COLO668 (cell line): ENCODE measurements at regions not wholly inside any gene's neighbourhood (a gene's known extent, or its start where the extent isn't known, plus 50 kb on each side); places are given as distances from the start of the nearest gene placed in this dataset.

Source experiments
- DNase-seq: peaks from one replicate; lab custom pipeline; 2025; ENCODE audit not compliant: unreplicated experiment; lab: John Stamatoyannopoulos, UW

GRCh38 chrX:4932790-4933189, 1219.3 kb upstream of the PRKX start:
- DNase-seq = no peak

DNA sequence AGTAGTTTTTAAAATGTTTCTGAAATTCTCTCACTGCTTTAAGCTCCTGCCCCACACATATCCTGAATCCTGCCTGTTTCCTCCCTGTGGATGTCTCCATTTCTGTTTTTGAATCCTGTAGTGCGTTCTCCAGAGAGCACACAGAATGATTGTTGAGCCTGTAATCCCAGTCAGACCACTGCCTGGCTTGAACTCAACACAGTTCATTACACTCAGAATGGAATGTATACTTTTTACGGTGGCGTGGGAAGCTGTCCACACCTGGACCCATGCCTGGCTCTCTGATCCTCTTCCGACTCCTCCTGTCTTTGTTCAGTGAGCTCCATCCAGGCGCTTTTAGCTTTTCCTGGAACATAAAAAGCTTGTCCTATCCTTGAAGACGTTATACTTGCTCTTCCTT, 1217.0 kb upstream of the PRKX start:
- no peak for DNase-seq

- no peak for DNase-seq
Observed at GRCh38 chrX:4925911-4926310, 1212.5 kb upstream of the PRKX start.

GRCh38 chrX:4909348-4909747, 1195.9 kb upstream of the PRKX start:
- no peak for DNase-seq

GRCh38 chrX:4905576-4905975, 1192.1 kb upstream of the PRKX start:
- no peak for DNase-seq

DNA sequence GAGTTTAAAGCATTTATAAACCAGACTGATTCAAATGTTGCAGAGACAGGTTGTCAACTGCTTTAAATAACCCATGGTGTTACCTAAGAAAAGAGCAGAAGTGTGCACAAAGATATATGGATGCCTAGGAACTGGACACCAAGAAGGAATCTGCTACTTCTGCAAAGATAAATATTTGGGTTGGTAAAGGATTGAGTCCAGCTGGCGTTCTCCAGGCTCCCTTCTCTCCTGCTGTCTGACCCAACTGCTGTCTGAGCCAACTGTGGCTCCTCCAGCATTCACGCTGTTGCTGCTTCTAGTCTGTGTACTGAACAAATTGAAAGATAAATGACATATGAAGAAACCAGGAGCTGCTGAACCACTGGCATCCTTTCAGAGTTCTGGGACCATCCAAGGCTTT, 1167.8 kb upstream of the PRKX start:
- no peak for DNase-seq

- DNase-seq = no peak
Observed at GRCh38 chrX:4878640-4879039, 1165.2 kb upstream of the PRKX start.

DNA sequence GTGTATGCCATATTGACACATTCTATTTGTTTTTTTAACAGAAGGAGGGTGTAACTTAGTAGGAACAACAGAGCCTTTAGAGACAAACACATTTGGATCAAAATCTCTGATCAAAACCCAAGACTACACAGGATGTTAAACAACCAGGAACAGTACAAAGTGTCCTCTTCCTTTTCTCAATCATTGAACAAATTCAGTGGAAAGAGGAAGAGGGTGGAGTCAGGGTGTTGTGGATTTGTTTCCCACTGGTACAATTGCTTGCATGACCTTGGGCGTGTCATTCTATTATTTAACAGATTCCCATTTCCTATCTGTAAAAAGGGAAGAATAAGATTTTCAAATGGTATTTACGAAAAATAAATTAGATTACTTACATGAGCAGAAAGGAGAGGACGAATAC, 1162.8 kb upstream of the PRKX start:
- DNase-seq = no peak

DNA sequence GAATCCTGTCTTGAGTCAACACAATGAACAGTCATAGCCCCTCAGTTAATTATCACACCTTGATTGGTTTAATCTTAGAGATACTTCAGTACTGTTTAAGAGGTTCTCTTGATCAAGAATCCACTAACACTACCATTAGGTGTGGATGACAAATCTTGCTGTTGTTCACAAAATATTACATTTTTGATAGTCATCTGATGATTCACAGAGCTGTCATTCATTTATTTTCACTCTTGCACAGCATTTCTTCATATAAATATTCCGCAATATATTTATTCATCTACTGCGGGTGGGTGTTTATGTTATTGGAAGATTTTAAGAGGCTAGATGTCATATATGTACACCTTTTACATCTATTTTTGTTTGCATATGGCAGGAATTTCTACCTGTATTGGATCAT, 1138.1 kb upstream of the PRKX start:
- no peak for DNase-seq

- no peak for DNase-seq
Observed at GRCh38 chrX:4850312-4850711, 1136.9 kb upstream of the PRKX start.

DNA sequence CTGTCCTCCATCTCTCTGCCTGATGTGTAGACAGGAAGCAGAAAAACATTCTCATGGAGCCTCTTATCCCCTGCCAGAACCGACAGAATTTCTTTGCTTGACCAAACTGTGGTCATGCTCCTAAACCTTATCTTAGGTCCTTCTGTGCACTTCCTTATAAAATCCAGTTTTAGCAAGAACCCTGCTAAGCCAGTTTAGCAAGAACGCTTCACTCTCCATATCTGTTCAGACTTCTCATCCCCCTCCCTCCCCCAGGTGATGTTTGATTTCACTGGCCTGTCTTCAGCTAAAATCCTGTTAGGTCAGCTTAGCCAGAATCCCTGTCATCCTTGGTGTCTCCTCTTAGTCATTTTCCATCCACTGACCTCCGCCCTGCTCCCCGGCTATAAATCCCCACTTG, 1130.9 kb upstream of the PRKX start:
- DNase-seq = no peak

DNA sequence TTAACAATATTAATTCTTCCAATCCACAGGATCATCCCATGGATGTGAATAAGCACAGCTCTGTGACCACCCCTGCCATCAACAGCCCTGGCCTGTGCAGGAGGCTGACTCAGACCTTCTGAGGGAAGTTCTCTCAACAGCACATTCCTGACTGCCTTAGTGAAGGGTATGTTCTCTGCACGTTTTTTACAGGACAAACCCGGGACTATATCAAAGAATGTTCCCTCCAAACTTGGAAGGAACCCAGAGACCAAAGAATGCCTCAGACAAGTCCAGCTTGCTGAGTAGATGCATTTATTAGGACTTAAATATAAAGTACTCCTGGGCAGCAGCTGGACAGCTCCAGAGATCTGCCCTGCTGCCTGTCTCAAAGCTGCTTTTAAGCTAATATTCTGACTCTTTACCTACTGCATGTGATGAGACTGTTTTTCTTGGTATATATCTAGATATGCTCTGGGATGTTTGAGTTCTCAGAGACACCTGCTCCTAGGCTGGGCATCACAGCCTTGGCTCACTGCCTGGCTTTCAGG, 1127.8 kb upstream of the PRKX start:
- no peak for DNase-seq

DNA sequence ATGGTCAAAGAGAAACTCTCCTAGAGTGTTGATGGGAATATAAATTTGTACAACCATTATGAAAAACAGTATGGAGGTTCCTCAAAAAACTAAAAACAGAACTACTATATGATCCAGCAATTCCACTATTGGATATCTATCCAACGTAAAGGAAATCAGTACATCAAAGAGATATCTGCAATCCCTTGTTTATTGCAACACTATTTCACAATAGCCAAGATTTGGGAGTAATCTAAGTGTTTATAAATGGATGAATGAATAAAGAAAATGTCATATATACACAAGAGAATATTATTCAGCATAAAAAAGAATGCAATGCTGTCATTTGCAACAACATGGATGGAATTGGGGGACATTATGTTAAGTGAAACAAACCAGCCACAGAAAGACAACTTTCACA, 1118.1 kb upstream of the PRKX start:
- no peak for DNase-seq

DNA sequence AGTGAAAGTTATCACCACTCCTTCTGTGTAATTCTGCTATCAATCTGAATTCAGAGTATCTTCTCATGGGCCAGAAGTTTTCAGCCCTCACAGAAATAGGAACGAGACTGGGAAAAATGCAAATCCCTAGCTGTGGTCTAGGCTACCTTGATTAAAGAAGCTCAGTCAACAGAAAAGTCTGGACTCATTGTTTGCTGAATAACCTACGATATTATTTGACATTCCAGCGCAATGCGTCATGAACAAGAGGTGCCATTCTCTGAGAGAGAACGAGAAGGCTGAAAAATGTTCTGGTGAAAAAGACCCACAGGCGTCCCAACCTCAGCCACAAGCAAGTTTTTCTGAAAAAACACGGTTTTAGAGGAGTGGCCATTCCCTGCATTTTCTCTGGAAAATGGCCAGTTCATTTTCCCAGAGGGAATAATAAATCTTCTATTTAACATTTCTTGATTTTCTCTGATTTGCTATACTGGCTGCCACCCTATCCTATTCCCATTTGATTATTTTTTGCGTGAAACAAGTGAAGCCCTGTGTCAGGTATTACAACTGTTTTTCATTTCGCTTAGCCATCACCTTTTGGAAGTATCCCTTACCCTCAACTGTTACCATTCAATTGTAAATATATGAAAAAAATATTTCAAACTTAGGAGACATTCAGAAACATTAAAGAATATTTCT, 1117.6 kb upstream of the PRKX start:
- DNase-seq = no peak

DNA sequence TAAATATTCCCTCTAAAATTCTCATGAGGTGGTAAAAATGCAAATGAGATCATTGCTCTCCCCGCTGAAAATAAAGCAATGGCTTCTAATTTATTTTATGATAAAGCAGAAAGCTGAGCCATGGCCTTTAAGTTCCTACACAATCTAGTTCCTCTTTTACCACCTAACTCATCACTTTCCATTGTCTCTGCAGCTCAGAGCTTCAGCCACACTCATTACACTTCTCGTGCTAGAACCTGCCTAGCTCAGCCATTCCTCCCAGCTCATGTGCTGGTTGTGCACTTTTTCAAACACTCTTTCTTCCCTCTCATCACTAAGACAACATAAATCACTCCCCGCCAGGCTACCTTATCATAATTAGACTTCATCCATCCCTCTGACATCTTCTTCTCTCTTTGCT, 1112.1 kb upstream of the PRKX start:
- DNase-seq = no peak

DNA sequence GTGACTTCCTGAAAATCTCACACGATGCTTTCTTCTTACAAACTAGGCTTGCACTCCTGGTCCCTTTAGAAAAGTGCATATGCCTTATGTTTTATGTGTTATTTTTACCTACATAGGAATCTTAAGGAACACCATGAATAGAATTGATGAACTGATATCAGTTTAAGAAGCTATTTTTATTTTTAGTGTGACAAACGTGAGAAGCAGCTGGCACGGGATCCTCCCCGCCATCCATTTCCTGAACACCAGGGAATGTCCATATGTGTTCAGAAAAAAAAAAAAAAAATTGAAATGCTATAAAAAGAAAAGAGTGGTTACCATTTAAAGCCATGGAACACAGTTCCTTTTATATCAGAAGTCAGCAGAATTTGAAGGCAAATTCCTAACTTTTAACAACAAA, 1096.1 kb upstream of the PRKX start:
- no peak for DNase-seq

DNA sequence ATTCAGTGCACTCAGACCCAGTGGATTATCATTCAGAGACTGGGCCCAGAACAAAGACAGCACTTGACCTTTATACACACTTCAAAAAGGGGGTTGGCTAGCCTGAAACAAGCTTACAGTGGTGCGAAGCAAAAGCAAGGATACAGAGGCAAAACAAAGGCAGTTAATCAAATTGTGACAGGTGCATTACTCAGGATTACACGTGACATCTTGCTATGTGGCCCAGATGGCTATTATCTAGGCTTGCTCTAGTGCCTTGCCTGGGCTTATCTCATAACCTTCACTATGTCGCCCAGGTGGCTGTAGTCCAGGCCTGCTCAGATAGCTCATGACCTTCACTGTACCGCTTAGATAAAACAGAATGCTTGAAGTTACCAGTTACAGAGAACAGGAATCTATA, 1092.1 kb upstream of the PRKX start:
- DNase-seq = no peak

GRCh38 chrX:4800756-4801155, 1087.3 kb upstream of the PRKX start:
- DNase-seq = no peak

GRCh38 chrX:4787971-4788370, 1074.5 kb upstream of the PRKX start:
- no peak for DNase-seq

DNA sequence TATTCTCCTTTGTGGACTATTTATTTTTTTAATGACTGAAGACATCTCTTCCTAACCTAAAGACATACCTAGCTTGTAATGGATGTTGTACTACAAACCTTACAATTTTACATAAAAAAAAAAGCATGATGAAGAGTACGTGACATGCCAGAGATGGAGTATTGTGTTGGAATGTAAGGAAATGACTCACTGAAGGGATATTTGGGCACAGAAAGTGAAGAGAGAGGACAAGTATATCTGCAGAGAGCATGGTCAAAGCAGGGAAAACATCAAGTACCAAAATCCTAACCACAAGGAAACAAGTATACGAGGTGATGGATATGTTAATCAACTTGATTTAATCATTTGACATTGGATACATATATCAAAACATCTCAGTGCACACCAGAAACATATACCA, 1051.4 kb upstream of the PRKX start:
- no peak for DNase-seq

- DNase-seq = no peak
Observed at GRCh38 chrX:4762196-4762595, 1048.7 kb upstream of the PRKX start.

DNA sequence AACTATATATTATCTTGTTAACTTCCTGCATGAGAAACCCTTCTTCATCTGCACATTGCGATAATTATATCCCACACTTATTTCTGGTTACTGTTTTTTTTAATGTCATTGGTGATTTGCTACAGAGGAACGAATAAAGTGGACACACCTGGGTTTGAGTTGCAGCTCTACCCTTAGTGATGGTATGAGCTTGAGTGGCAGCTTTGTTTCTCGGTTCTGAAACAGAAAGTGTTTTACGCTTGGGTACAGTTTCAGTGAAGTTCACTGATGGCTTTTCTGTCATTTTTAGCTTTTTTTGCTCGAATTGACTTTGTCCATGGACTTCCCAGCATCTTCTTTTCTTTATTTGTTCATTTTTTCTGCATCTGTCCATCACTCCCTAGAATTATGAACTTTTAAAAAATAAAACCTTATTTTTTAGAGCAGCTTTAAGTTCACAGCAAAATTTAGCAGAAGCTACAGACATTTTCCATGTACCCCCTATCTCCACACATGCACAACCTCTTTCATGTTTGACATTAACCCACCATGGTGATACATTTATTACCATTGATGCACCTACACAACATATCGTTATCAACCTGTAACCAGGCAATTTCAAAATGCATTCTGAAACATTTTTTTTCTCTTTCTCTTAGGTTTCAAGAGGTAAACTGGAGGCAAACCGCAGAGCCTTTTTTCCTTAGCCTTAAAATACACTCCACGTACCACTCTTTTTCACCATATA, 1041.6 kb upstream of the PRKX start:
- no peak for DNase-seq

- no peak for DNase-seq
Observed at GRCh38 chrX:4741024-4741423, 1027.6 kb upstream of the PRKX start.
